ENCODE measurements at regions not wholly inside any gene's neighbourhood (a gene's known extent, or its start where the extent isn't known, plus 50 kb on each side); places are given as distances from the start of the nearest gene placed in this dataset.

DNA sequence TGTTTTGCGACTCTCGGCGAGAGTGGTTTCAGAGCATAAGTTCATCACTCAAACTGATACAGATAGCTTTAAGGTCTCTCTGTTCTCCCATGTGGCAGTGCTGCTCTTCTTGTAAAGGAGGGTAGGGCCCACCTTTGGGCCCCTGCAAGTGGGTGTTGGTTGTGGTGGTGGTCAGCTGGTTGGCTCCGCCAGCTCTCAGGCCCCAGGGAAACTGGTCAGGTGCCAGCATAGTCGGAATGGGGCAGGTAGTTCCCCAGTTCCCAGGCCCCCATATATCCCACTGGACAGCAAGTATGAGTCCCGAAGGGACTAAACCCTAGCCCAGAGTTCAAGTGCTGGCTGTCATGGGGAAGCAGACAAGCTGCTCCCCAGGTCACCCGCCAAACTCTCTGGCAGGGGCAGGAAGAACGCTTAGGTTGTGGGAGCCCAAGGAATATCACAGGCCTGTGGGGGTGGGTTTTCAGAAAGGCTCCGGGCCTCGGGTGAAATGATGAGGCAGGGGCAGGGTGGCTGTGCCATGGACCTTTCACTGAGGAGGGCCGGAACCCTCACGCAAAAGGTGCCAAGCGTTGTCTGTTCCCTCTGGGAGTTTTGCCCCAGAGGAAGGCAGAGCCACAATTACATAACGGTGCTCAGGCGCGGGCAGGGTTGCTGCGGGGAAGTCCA lies 185.1 kb downstream of the EFHB start:
- no peaks in the 10 kb centered on the region for H4K20me1 ChIP-seq (ENCODE audit: insufficient read depth)
- TF ChIP-seq, protein P1, sequence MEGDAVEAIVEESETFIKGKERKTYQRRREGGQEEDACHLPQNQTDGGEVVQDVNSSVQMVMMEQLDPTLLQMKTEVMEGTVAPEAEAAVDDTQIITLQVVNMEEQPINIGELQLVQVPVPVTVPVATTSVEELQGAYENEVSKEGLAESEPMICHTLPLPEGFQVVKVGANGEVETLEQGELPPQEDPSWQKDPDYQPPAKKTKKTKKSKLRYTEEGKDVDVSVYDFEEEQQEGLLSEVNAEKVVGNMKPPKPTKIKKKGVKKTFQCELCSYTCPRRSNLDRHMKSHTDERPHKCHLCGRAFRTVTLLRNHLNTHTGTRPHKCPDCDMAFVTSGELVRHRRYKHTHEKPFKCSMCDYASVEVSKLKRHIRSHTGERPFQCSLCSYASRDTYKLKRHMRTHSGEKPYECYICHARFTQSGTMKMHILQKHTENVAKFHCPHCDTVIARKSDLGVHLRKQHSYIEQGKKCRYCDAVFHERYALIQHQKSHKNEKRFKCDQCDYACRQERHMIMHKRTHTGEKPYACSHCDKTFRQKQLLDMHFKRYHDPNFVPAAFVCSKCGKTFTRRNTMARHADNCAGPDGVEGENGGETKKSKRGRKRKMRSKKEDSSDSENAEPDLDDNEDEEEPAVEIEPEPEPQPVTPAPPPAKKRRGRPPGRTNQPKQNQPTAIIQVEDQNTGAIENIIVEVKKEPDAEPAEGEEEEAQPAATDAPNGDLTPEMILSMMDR (IDR thresholded peaks at IDR 0.05 in 2 of 3, conservative IDR thresholded peaks at IDR 0.05 in 1 of 3; ENCODE audit: borderline replicate concordance in 1 of 3, insufficient read depth in 1 of 3, low read depth in 2 of 3, low read length in 2 of 3): no peak
- TF ChIP-seq, protein P2, sequence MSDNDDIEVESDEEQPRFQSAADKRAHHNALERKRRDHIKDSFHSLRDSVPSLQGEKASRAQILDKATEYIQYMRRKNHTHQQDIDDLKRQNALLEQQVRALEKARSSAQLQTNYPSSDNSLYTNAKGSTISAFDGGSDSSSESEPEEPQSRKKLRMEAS (IDR thresholded peaks at IDR 0.05): no peak
- TF ChIP-seq ZFX (IDR thresholded peaks at IDR 0.05) (no peak), ZNF274 (IDR thresholded peaks at IDR 0.05; ENCODE audit: low read depth, low read length) (no peak), CBX3 (IDR thresholded peaks at IDR 0.05; ENCODE audit: low read depth) (no peak), ELF1 (IDR thresholded peaks at IDR 0.05; ENCODE audit: borderline replicate concordance, low read depth) (no peak), SP1 (IDR thresholded peaks at IDR 0.05; ENCODE audit: low read depth) (no peak), FOSL1 (IDR thresholded peaks at IDR 0.05; ENCODE audit: low read depth) (no peak), JUND (IDR thresholded peaks at IDR 0.05) (no peak), SRF (IDR thresholded peaks at IDR 0.05; ENCODE audit: low read depth) (no peak), EZH2 (IDR thresholded peaks at IDR 0.05) (no peak), EZH2phosphoT487 (IDR thresholded peaks at IDR 0.05; ENCODE audit: borderline replicate concordance) (no peak), TCF7L2 (IDR thresholded peaks at IDR 0.05; ENCODE audit: borderline replicate concordance, extremely low read depth, insufficient read depth, insufficient read length) (no peak)
- TF ChIP-seq, protein P3, sequence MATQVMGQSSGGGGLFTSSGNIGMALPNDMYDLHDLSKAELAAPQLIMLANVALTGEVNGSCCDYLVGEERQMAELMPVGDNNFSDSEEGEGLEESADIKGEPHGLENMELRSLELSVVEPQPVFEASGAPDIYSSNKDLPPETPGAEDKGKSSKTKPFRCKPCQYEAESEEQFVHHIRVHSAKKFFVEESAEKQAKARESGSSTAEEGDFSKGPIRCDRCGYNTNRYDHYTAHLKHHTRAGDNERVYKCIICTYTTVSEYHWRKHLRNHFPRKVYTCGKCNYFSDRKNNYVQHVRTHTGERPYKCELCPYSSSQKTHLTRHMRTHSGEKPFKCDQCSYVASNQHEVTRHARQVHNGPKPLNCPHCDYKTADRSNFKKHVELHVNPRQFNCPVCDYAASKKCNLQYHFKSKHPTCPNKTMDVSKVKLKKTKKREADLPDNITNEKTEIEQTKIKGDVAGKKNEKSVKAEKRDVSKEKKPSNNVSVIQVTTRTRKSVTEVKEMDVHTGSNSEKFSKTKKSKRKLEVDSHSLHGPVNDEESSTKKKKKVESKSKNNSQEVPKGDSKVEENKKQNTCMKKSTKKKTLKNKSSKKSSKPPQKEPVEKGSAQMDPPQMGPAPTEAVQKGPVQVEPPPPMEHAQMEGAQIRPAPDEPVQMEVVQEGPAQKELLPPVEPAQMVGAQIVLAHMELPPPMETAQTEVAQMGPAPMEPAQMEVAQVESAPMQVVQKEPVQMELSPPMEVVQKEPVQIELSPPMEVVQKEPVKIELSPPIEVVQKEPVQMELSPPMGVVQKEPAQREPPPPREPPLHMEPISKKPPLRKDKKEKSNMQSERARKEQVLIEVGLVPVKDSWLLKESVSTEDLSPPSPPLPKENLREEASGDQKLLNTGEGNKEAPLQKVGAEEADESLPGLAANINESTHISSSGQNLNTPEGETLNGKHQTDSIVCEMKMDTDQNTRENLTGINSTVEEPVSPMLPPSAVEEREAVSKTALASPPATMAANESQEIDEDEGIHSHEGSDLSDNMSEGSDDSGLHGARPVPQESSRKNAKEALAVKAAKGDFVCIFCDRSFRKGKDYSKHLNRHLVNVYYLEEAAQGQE (IDR thresholded peaks at IDR 0.05; ENCODE audit: low read depth): no peak

More for the DNA sequence above, 185.1 kb downstream of the EFHB start:
- H3K9me2 ChIP-seq (ENCODE audit: insufficient read depth): no peaks in the 10 kb centered on the region
- no peak overlapping the region for H3K4me3 ChIP-seq (replicated peaks in 1 of 2; ENCODE audit: low read depth in 1 of 2, low read length in 2 of 2)
- no peaks in the 10 kb centered on the region for H3K79me2 ChIP-seq (ENCODE audit: insufficient read depth, low read length)
- no peaks in the 10 kb centered on the region for H3K36me3 ChIP-seq (ENCODE audit: control insufficient read depth in 1 of 2, insufficient read depth in 2 of 2, low read length in 2 of 2)
- POLR2A ChIA-PET: no interaction called here
- no peak overlapping the region for H3K9ac ChIP-seq (ENCODE audit: low read length)
- intact Hi-C loops (cut with micrococcal nuclease): no loop called here
- no peaks in the 10 kb centered on the region for H3K27me3 ChIP-seq (ENCODE audit: insufficient read depth, low read length)
- no peak overlapping the region for H2AFZ ChIP-seq (ENCODE audit: low read depth, low read length, poor library complexity, severe bottlenecking)
- ATAC-seq (no peak), DNase-seq (ENCODE audit: low read depth, low spot score) (no peak)
- no peaks in the 10 kb centered on the region for H3K4me1 ChIP-seq (ENCODE audit: control insufficient read depth in 1 of 2, insufficient read depth in 2 of 2, low read length in 2 of 2)
- H3K27ac ChIP-seq (ENCODE audit: low read depth, low read length): no peak overlapping the region
- H3K9me3 ChIP-seq (ENCODE audit: control insufficient read depth in 1 of 2, insufficient read depth in 1 of 2, low read depth in 1 of 2, low read length in 2 of 2): no peaks in the 10 kb centered on the region
- H3K4me2 ChIP-seq (ENCODE audit: low read length): no peak overlapping the region
- CTCF ChIA-PET: no interaction called here
- RAD21 ChIA-PET (ENCODE audit: low non-redundant PET in 1 of 2, low total read pairs in 2 of 2, uncharacterized antibody in 2 of 2, unreplicated experiment in 2 of 2): no interaction called here
- BruUV-seq (replicated peaks): no TSS peak

Data from HCT116 (cell line).